ENCODE measurements at regions not wholly inside any gene's neighbourhood (a gene's known extent, or its start where the extent isn't known, plus 50 kb on each side); places are given as distances from the start of the nearest gene placed in this dataset.

- TF ChIP-seq POLR2AphosphoS5 (IDR thresholded peaks at IDR 0.05) (no peak), CTCF (IDR thresholded peaks at IDR 0.05) (no peak), POLR2A (IDR thresholded peaks at IDR 0.05) (no peak)
Observed at GRCh38 chr14:97445367-97445766, 648.2 kb downstream of the VRK1 start.

Measured in prostate gland (tissue), 2 donors.